ENCODE measurements at regions not wholly inside any gene's neighbourhood (a gene's known extent, or its start where the extent isn't known, plus 50 kb on each side); places are given as distances from the start of the nearest gene placed in this dataset.

GRCh38 chr5:104702212-104702611 is 1139.6 kb upstream of the NUDT12 start:
- no peak for TF ChIP-seq CTCF (IDR thresholded peaks at IDR 0.05)
- TF ChIP-seq POLR2A (IDR thresholded peaks at IDR 0.05) = no peak
- TF ChIP-seq POLR2AphosphoS5 (IDR thresholded peaks at IDR 0.05) = no peak
- TF ChIP-seq EP300 (IDR thresholded peaks at IDR 0.05) = no peak

Measured in sigmoid colon (tissue), 4 donors.